GM23248 (cell line): ENCODE measurements at regions not wholly inside any gene's neighbourhood (a gene's known extent, or its start where the extent isn't known, plus 50 kb on each side); places are given as distances from the start of the nearest gene placed in this dataset.

ENCODE experiments used
- DNase-seq: peaks from one replicate; pipeline ENCODE4 v3.0.0-alpha.2; 2015
- H2AFZ ChIP-seq: fragments of 200-600 bp; sonication (generic); 2 replicates; pipeline ENCODE4 v1.6.1; 2016; ENCODE audit warnings: antibody characterized with exemption
- H3F3A ChIP-seq: fragments of 200-600 bp; sonication (generic); 2 replicates; pipeline ENCODE4 v1.6.1; 2016; ENCODE audit warnings: mild to moderate bottlenecking, antibody characterized with exemption, mixed run types; ENCODE audit not compliant: insufficient read depth
- H3K27ac ChIP-seq: fragments of 200-600 bp; sonication (generic); 2 replicates; pipeline ENCODE4 v1.5.1; 2016; ENCODE audit warnings: mild to moderate bottlenecking
- H3K27me3 ChIP-seq: fragments of 200-600 bp; sonication (generic); replicated peaks from 2 replicates; pipeline ENCODE4 v1.6.1; 2016; ENCODE audit warnings: mild to moderate bottlenecking; ENCODE audit not compliant: insufficient read depth
- H3K36me3 ChIP-seq: fragments of 200-600 bp; sonication (generic); 2 replicates; pipeline ENCODE4 v1.6.1; 2016; ENCODE audit warnings: low read depth, mild to moderate bottlenecking
- H3K4me1 ChIP-seq: fragments of 200-600 bp; sonication (generic); 2 replicates; pipeline ENCODE4 v1.6.1; 2016; ENCODE audit warnings: mild to moderate bottlenecking; ENCODE audit not compliant: insufficient read depth
- H3K4me2 ChIP-seq: fragments of 200-600 bp; sonication (generic); one replicate; pipeline ENCODE4 v1.6.1; 2016; ENCODE audit warnings: mild to moderate bottlenecking; ENCODE audit not compliant: unreplicated experiment
- H3K4me3 ChIP-seq: fragments of 200-600 bp; sonication (generic); 2 replicates; pipeline ENCODE4 v1.5.1; 2016; ENCODE audit warnings: mild to moderate bottlenecking
- H3K79me2 ChIP-seq: fragments of 200-600 bp; sonication (generic); 2 replicates; pipeline ENCODE4 v1.6.1; 2016; ENCODE audit warnings: mild to moderate bottlenecking; ENCODE audit not compliant: insufficient read depth
- H3K9ac ChIP-seq: fragments of 200-600 bp; sonication (generic); 2 replicates; pipeline ENCODE4 v1.6.1; 2016; ENCODE audit warnings: mild to moderate bottlenecking
- H3K9me2 ChIP-seq: fragments of 200-600 bp; sonication (generic); 2 replicates; pipeline ENCODE4 v1.6.1; 2016; ENCODE audit warnings: mixed run types, mild to moderate bottlenecking, moderate library complexity; ENCODE audit not compliant: insufficient read depth
- H3K9me3 ChIP-seq: fragments of 200-600 bp; sonication (generic); one replicate; pipeline ENCODE4 v1.6.1; 2017; ENCODE audit warnings: low read depth
- H4K20me1 ChIP-seq: fragments of 200-600 bp; sonication (generic); 2 replicates; pipeline ENCODE4 v1.6.0; 2016; ENCODE audit not compliant: insufficient read depth
- EZH2 ChIP-seq: fragments of 200-600 bp; sonication (generic); IDR thresholded peaks from 2 replicates; pipeline ENCODE4 v1.6.1; 2018; ENCODE audit warnings: antibody characterized with exemption, mild to moderate bottlenecking; ENCODE audit not compliant: insufficient read depth, poor library complexity, severe bottlenecking
- EZH2phosphoT487 ChIP-seq: fragments of 200-600 bp; sonication (generic); IDR thresholded peaks from 2 replicates; pipeline ENCODE4 v1.6.1; 2018; ENCODE audit warnings: antibody characterized with exemption, moderate library complexity, mild to moderate bottlenecking, low read depth; ENCODE audit not compliant: insufficient read depth
- WGBS, 2 experiments: methylation state at CpG; one replicate each; pipeline ENCODE4 v1.1.6; 2015 to 2017; ENCODE audit warnings: low lambda C conversion rate in 2 of 2, low coverage in 1 of 2; ENCODE audit errors: missing lambda C conversion rate in 2 of 2; 5-methylcytosine and 5-hydroxymethylcytosine counted together
- in situ Hi-C: fragments of 300-500 bp; cut with MboI; formaldehyde crosslinking; loops from 2 replicates; pipeline ENCODE4 v1.15.0; 2020

GRCh38 chr4:24743206-24743605 lies 52.2 kb upstream of the SOD3 start:
- H3K27me3 ChIP-seq: no peaks in the 10 kb centered on the region
- no peak for DNase-seq
- H3K27ac ChIP-seq: no peak overlapping the region
- no peak overlapping the region for H2AFZ ChIP-seq
- H3F3A ChIP-seq: no peaks in the 10 kb centered on the region
- H3K4me1 ChIP-seq: peaks cover 18% of the 10 kb centered on the region
- no peak overlapping the region for H3K9ac ChIP-seq
- no peak overlapping the region for H3K4me3 ChIP-seq
- no peaks in the 10 kb centered on the region for H4K20me1 ChIP-seq
- H3K36me3 ChIP-seq: no peaks in the 10 kb centered on the region
- no peaks in the 10 kb centered on the region for H3K9me3 ChIP-seq
- H3K4me2 ChIP-seq: no peak overlapping the region
- 71 to 76% methylated on average over 5 of the region's 5 CpGs for WGBS, 2 experiments
- H3K9me2 ChIP-seq: no peaks in the 10 kb centered on the region
- no peak for TF ChIP-seq EZH2
- TF ChIP-seq EZH2phosphoT487: no peak
- in situ Hi-C loops: no loop called here
- no peaks in the 10 kb centered on the region for H3K79me2 ChIP-seq

- no peak for DNase-seq
- H3K36me3 ChIP-seq: no peaks in the 10 kb centered on the region
- H3K4me3 ChIP-seq: no peak overlapping the region
- H3K79me2 ChIP-seq: no peaks in the 10 kb centered on the region
- H3K27ac ChIP-seq: no peak overlapping the region
- H3K27me3 ChIP-seq: no peaks in the 10 kb centered on the region
- no peak overlapping the region for H3K4me2 ChIP-seq
- H3F3A ChIP-seq: no peaks in the 10 kb centered on the region
- H3K9me3 ChIP-seq: no peaks in the 10 kb centered on the region
- H2AFZ ChIP-seq: no peak overlapping the region
- no peaks in the 10 kb centered on the region for H3K9me2 ChIP-seq
- no peak overlapping the region for H3K9ac ChIP-seq
- no peaks in the 10 kb centered on the region for H4K20me1 ChIP-seq
- TF ChIP-seq EZH2phosphoT487 (no peak), EZH2 (no peak)
- WGBS, 2 experiments: 86 to 89% methylated on average over 5 of the region's 5 CpGs
- in situ Hi-C loops: no loop called here
- H3K4me1 ChIP-seq: peaks cover 18% of the 10 kb centered on the region
Observed at GRCh38 chr4:24743927-24744326, 51.4 kb upstream of the SOD3 start.

DNA sequence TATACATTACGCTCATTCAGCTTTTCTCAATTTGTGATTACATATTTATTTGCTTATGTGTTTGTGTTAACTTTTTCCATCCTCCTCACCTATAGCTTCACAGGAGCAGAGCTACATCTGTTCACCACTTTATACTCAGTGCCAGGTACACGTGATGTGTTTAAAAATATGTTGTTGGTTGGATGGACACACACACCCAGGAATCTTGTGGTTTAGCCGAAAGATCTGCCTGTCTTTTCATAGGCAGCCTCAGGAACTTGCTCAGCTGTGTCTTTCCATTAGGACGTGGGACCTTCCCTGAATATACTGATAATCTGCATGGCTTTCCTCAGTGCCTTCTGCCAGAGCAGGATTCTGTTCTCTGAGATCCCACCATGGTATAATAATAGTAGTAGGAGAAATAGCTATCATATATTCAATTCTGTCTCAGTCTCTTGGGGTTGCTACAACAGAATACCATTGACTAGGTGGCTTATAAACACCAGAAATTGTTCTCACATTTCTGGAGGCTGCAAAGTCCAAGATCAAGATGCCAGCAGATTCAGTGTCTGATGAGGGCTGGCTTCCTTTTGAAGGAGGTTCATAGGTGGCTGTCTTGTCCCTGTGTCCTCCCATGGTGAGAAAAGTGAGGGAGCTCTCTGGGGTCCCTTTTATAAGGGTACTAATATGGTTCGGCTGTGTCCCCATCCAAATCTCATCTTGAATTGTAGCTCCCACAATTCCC lies 50.0 kb upstream of the SOD3 start:
- no peak overlapping the region for H3K9ac ChIP-seq
- no peaks in the 10 kb centered on the region for H3K79me2 ChIP-seq
- H3K36me3 ChIP-seq: no peaks in the 10 kb centered on the region
- no peaks in the 10 kb centered on the region for H3K9me2 ChIP-seq
- no peak overlapping the region for H3K27ac ChIP-seq
- H3K4me2 ChIP-seq: no peak overlapping the region
- no peaks in the 10 kb centered on the region for H3K9me3 ChIP-seq
- no peak for DNase-seq
- H3K27me3 ChIP-seq: no peaks in the 10 kb centered on the region
- in situ Hi-C loops: no loop called here
- H3F3A ChIP-seq: no peaks in the 10 kb centered on the region
- H3K4me3 ChIP-seq: no peak overlapping the region
- H2AFZ ChIP-seq: no peak overlapping the region
- H4K20me1 ChIP-seq: no peaks in the 10 kb centered on the region
- no peak for TF ChIP-seq EZH2phosphoT487
- TF ChIP-seq EZH2: no peak
- 81 to 82% methylated on average over 5 of the region's 5 CpGs for WGBS, 2 experiments
- H3K4me1 ChIP-seq: peaks cover 18% of the 10 kb centered on the region
